ENCODE measurements at regions not wholly inside any gene's neighbourhood (a gene's known extent, or its start where the extent isn't known, plus 50 kb on each side); places are given as distances from the start of the nearest gene placed in this dataset.

- no peak for DNase-seq (ENCODE audit: low spot score)
These were observed 531.5 kb upstream of the SLIT2 start for GRCh38 chr4:19720190-19720589.

- no peak for DNase-seq (ENCODE audit: low spot score)
These were observed 539.8 kb upstream of the SLIT2 start for GRCh38 chr4:19711871-19712270.

GRCh38 chr4:19707876-19708275 is 543.8 kb upstream of the SLIT2 start:
- no peak for DNase-seq (ENCODE audit: low spot score)

GRCh38 chr4:19703391-19703790 is 548.3 kb upstream of the SLIT2 start:
- DNase-seq (ENCODE audit: low spot score) = no peak

GRCh38 chr4:19700992-19701391 is 550.7 kb upstream of the SLIT2 start:
- no peak for DNase-seq (ENCODE audit: low spot score)

- DNase-seq (ENCODE audit: low spot score) = no peak
These were observed 552.7 kb upstream of the SLIT2 start for GRCh38 chr4:19698961-19699360.

GRCh38 chr4:19694812-19695211 is 556.9 kb upstream of the SLIT2 start:
- peak; percentile 20 for DNase-seq (ENCODE audit: low spot score)

GRCh38 chr4:19693936-19694570 is 557.7 kb upstream of the SLIT2 start:
- peak; percentile 18 for DNase-seq (ENCODE audit: low spot score)

- no peak for DNase-seq (ENCODE audit: low spot score)
These were observed 562.2 kb upstream of the SLIT2 start for GRCh38 chr4:19689511-19689910.

- no peak for DNase-seq (ENCODE audit: low spot score)
These were observed 565.2 kb upstream of the SLIT2 start for GRCh38 chr4:19686456-19686855.

- DNase-seq (ENCODE audit: low spot score) = no peak
These were observed 567.6 kb upstream of the SLIT2 start for GRCh38 chr4:19684084-19684483.

GRCh38 chr4:19683426-19683825 is 568.3 kb upstream of the SLIT2 start:
- no peak for DNase-seq (ENCODE audit: low spot score)

GRCh38 chr4:19677211-19677610 is 574.5 kb upstream of the SLIT2 start:
- no peak for DNase-seq (ENCODE audit: low spot score)

- peak; percentile 31 for DNase-seq (ENCODE audit: low spot score)
These were observed 576.4 kb upstream of the SLIT2 start for GRCh38 chr4:19675172-19675811.

GRCh38 chr4:19659101-19659500 is 592.6 kb upstream of the SLIT2 start:
- DNase-seq (ENCODE audit: low spot score) = no peak

GRCh38 chr4:19657856-19658255 is 593.8 kb upstream of the SLIT2 start:
- DNase-seq (ENCODE audit: low spot score) = no peak

- DNase-seq (ENCODE audit: low spot score) = no peak
These were observed 596.0 kb upstream of the SLIT2 start for GRCh38 chr4:19655666-19656065.

- DNase-seq (ENCODE audit: low spot score) = no peak
These were observed 600.5 kb upstream of the SLIT2 start for GRCh38 chr4:19650903-19651864.

GRCh38 chr4:19645589-19645988 is 606.1 kb upstream of the SLIT2 start:
- DNase-seq (ENCODE audit: low spot score) = no peak

GRCh38 chr4:19636451-19636850 is 615.3 kb upstream of the SLIT2 start:
- DNase-seq (ENCODE audit: low spot score) = no peak

GRCh38 chr4:19631814-19632213 is 619.9 kb upstream of the SLIT2 start:
- no peak for DNase-seq (ENCODE audit: low spot score)

GRCh38 chr4:19623866-19624265 is 627.8 kb upstream of the SLIT2 start:
- no peak for DNase-seq (ENCODE audit: low spot score)
